ENCODE measurements at regions not wholly inside any gene's neighbourhood (a gene's known extent, or its start where the extent isn't known, plus 50 kb on each side); places are given as distances from the start of the nearest gene placed in this dataset.

DNA sequence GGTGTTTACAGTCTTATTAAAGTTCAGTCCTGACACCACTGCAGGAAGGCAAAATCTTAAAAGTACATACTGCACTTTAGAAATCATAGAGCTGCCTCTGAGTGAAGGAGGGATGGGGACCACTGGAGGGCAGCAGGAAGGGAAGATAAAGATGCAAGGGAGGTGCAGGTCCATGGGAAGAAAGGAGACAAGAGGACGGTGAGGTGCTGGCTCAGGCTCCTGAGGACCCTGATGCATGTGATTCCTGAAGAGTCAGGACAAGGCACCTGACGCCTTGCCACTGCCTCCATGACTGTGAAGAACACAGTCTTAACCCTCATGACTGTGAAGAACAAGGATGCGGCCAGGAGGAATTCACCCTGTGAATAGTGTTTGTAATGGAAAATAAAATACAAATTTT is 116.2 kb upstream of the NPAS2 start:
- no peak overlapping the region for H3K4me2 ChIP-seq (ENCODE audit: low read length)
- no peaks in the 10 kb centered on the region for H3F3A ChIP-seq (ENCODE audit: insufficient read depth, low read length)
- TF ChIP-seq, protein P1, sequence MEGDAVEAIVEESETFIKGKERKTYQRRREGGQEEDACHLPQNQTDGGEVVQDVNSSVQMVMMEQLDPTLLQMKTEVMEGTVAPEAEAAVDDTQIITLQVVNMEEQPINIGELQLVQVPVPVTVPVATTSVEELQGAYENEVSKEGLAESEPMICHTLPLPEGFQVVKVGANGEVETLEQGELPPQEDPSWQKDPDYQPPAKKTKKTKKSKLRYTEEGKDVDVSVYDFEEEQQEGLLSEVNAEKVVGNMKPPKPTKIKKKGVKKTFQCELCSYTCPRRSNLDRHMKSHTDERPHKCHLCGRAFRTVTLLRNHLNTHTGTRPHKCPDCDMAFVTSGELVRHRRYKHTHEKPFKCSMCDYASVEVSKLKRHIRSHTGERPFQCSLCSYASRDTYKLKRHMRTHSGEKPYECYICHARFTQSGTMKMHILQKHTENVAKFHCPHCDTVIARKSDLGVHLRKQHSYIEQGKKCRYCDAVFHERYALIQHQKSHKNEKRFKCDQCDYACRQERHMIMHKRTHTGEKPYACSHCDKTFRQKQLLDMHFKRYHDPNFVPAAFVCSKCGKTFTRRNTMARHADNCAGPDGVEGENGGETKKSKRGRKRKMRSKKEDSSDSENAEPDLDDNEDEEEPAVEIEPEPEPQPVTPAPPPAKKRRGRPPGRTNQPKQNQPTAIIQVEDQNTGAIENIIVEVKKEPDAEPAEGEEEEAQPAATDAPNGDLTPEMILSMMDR (IDR thresholded peaks at IDR 0.05; ENCODE audit: low read length) = no peak
- TF ChIP-seq EZH2 (IDR thresholded peaks at IDR 0.05; ENCODE audit: borderline replicate concordance, low read length) = no peak
- no peak overlapping the region for H3K4me3 ChIP-seq (ENCODE audit: low read depth, low read length, poor library complexity, severe bottlenecking)
- H3K27ac ChIP-seq (ENCODE audit: low read depth, low read length, poor library complexity, severe bottlenecking) = no peak overlapping the region
- no peaks in the 10 kb centered on the region for H3K9me3 ChIP-seq (ENCODE audit: low read length)
- H3K9me2 ChIP-seq (ENCODE audit: low read depth, low read length) = no peaks in the 10 kb centered on the region
- H3K79me2 ChIP-seq (ENCODE audit: insufficient read depth, low read length) = no peaks in the 10 kb centered on the region
- H3K36me3 ChIP-seq (ENCODE audit: insufficient read depth, low read length) = no peaks in the 10 kb centered on the region
- H3K4me1 ChIP-seq (ENCODE audit: insufficient read depth, low read length, severe bottlenecking) = no peaks in the 10 kb centered on the region
- H4K20me1 ChIP-seq (ENCODE audit: insufficient read depth, low read length) = no peaks in the 10 kb centered on the region
- no peak overlapping the region for H3K9ac ChIP-seq (ENCODE audit: low read length)
- H2AFZ ChIP-seq (ENCODE audit: low read length) = no peak overlapping the region
- peaks cover 4% of the 10 kb centered on the region; the same call in 1 of the 2 replicates for H3K27me3 ChIP-seq (ENCODE audit: insufficient read depth, low read length)

DNA sequence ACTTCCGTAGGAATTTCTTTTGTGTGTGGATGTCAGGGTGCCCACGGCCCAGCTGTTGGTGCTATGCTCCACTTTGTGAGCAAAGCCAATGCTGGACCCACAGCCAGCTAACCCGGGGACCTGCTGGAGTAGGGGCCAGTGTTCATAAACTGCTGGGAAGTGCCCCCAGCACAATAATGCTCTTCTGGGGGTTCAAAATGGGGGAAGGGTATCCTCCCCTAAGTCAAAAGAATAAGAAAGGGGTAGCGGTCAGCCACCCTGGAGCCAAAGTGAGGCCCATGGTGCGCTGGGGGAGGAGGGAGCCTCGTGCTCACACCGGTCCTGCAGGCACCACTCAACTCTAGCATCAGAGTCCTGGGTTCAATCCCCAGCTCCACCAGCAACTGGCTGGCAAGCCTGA is 115.8 kb upstream of the NPAS2 start:
- TF ChIP-seq, protein P1 (IDR thresholded peaks at IDR 0.05; ENCODE audit: low read length) = no peak
- no peak for TF ChIP-seq EZH2 (IDR thresholded peaks at IDR 0.05; ENCODE audit: borderline replicate concordance, low read length)
- H3K27me3 ChIP-seq (ENCODE audit: insufficient read depth, low read length) = peaks cover 4% of the 10 kb centered on the region; the same call in 1 of the 2 replicates
- H4K20me1 ChIP-seq (ENCODE audit: insufficient read depth, low read length) = no peaks in the 10 kb centered on the region
- H3K9ac ChIP-seq (ENCODE audit: low read length) = no peak overlapping the region
- H3K4me1 ChIP-seq (ENCODE audit: insufficient read depth, low read length, severe bottlenecking) = no peaks in the 10 kb centered on the region
- no peak overlapping the region for H2AFZ ChIP-seq (ENCODE audit: low read length)
- H3K4me3 ChIP-seq (ENCODE audit: low read depth, low read length, poor library complexity, severe bottlenecking) = no peak overlapping the region
- H3K36me3 ChIP-seq (ENCODE audit: insufficient read depth, low read length) = no peaks in the 10 kb centered on the region
- H3K9me3 ChIP-seq (ENCODE audit: low read length) = no peaks in the 10 kb centered on the region
- no peak overlapping the region for H3K27ac ChIP-seq (ENCODE audit: low read depth, low read length, poor library complexity, severe bottlenecking)
- H3K79me2 ChIP-seq (ENCODE audit: insufficient read depth, low read length) = no peaks in the 10 kb centered on the region
- no peak overlapping the region for H3K4me2 ChIP-seq (ENCODE audit: low read length)
- no peaks in the 10 kb centered on the region for H3K9me2 ChIP-seq (ENCODE audit: low read depth, low read length)
- H3F3A ChIP-seq (ENCODE audit: insufficient read depth, low read length) = no peaks in the 10 kb centered on the region

DNA sequence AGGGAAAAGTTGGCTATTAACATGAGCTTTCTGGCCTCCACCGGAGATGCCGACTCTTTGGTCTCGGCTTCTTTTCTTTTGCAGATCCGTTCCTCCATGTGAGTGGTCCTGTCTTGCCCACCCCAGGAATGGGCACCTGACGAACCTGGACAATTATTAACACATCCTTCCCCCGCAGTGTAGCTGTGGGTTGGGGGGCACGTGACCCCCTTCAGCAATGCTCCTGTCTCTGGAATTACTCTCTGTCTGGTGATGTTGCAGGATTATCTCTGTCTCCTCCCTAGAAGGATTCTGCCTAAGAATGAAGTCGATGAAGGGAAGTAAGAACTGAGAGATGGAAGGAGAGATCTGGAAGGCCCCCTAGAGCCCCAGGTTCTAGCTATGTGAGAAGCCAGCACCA is 115.2 kb upstream of the NPAS2 start:
- Histone ChIP-seq H4K20me1 (ENCODE audit: insufficient read depth, low read length) (no peaks in the 10 kb centered on the region), H3K27me3 (ENCODE audit: insufficient read depth, low read length) (peaks cover 4% of the 10 kb centered on the region; the same call in 1 of the 2 replicates), H3K36me3 (ENCODE audit: insufficient read depth, low read length) (no peaks in the 10 kb centered on the region), H3K4me1 (ENCODE audit: insufficient read depth, low read length, severe bottlenecking) (no peaks in the 10 kb centered on the region), H3K4me3 (ENCODE audit: low read depth, low read length, poor library complexity, severe bottlenecking) (no peak overlapping the region), H3K79me2 (ENCODE audit: insufficient read depth, low read length) (no peaks in the 10 kb centered on the region), H3F3A (ENCODE audit: insufficient read depth, low read length) (no peaks in the 10 kb centered on the region), H3K4me2 (ENCODE audit: low read length) (no peak overlapping the region), H3K9ac (ENCODE audit: low read length) (no peak overlapping the region), H3K27ac (ENCODE audit: low read depth, low read length, poor library complexity, severe bottlenecking) (no peak overlapping the region), H3K9me2 (ENCODE audit: low read depth, low read length) (no peaks in the 10 kb centered on the region), H2AFZ (ENCODE audit: low read length) (no peak overlapping the region), H3K9me3 (ENCODE audit: low read length) (no peaks in the 10 kb centered on the region)
- no peak for TF ChIP-seq EZH2 (IDR thresholded peaks at IDR 0.05; ENCODE audit: borderline replicate concordance, low read length)
- TF ChIP-seq, protein P1 (IDR thresholded peaks at IDR 0.05; ENCODE audit: low read length) = no peak

All from OCI-LY1 (cell line).